ENCODE measurements at regions not wholly inside any gene's neighbourhood (a gene's known extent, or its start where the extent isn't known, plus 50 kb on each side); places are given as distances from the start of the nearest gene placed in this dataset.

DNA sequence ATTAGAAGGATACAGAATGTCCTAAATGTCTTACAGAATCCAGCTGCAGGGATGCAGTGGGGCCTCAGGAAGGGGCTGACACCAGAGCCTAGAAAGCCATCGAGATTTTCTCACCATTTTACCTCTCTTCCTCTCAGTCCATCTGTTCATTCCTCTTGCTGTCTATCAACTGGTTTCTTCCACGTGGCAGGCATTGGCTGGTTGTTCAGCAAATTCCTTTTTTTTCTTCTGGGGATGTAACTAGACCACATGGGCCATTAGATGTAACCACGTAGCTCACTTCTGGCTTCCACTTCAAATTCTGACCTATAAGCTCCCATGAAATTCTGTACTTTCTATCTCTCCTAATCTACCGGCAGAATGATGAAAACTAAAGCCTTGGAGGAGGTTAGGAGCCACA, 93.6 kb upstream of the MTAP start:
- no peak for TF ChIP-seq POLR2A (IDR thresholded peaks at IDR 0.05)
- TF ChIP-seq, protein P1, sequence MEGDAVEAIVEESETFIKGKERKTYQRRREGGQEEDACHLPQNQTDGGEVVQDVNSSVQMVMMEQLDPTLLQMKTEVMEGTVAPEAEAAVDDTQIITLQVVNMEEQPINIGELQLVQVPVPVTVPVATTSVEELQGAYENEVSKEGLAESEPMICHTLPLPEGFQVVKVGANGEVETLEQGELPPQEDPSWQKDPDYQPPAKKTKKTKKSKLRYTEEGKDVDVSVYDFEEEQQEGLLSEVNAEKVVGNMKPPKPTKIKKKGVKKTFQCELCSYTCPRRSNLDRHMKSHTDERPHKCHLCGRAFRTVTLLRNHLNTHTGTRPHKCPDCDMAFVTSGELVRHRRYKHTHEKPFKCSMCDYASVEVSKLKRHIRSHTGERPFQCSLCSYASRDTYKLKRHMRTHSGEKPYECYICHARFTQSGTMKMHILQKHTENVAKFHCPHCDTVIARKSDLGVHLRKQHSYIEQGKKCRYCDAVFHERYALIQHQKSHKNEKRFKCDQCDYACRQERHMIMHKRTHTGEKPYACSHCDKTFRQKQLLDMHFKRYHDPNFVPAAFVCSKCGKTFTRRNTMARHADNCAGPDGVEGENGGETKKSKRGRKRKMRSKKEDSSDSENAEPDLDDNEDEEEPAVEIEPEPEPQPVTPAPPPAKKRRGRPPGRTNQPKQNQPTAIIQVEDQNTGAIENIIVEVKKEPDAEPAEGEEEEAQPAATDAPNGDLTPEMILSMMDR (IDR thresholded peaks at IDR 0.05), result no peak
